ENCODE measurements at regions not wholly inside any gene's neighbourhood (a gene's known extent, or its start where the extent isn't known, plus 50 kb on each side); places are given as distances from the start of the nearest gene placed in this dataset.
"Not testable (repeated sequence)": the region's sequence is repeated elsewhere in the genome, so short reads cannot be mapped to it uniquely, and the experiment has no call there.

GRCh38 chr19:30265918-30266317 lies 106.3 kb upstream of the ZNF536 start:
- CTCF ChIA-PET, result interaction anchor here (0.6 to 1.1 kb wide), 3 partner anchors 11 to 710 kb away, joined by 3 to 4 read pairs (median 4); no protein-coding TSS in a partner anchor
- H3K36me3 ChIP-seq (ENCODE audit: control insufficient read depth in 2 of 2, insufficient read depth in 1 of 2, low read length in 2 of 2); H3K27ac ChIP-seq (ENCODE audit: extremely low read depth, low read depth, low read length); POLR2A ChIA-PET; H3K4me3 ChIP-seq (ENCODE audit: low read depth, low read length); H3K9me3 ChIP-seq (ENCODE audit: control insufficient read depth, insufficient read depth, low read depth, low read length): not testable (repeated sequence)
- TF ChIP-seq ZNF121 (tag by site-specific recombination; IDR thresholded peaks at IDR 0.05), result peak; percentile 94
- peaks cover 12% of the 10 kb centered on the region for H3K4me1 ChIP-seq (ENCODE audit: control insufficient read depth, insufficient read depth, low read length)

- no peaks in the 10 kb centered on the region; a peak in 1 of 3 replicates for H3K36me3 ChIP-seq (ENCODE audit: control insufficient read depth in 2 of 2, insufficient read depth in 1 of 2, low read length in 2 of 2)
- TF ChIP-seq ZNF19 (tag by site-specific recombination; IDR thresholded peaks at IDR 0.05; ENCODE audit: low read depth) (no peak), TSHZ1 (tag by site-specific recombination; IDR thresholded peaks at IDR 0.05; ENCODE audit: borderline replicate concordance) (no peak), GFI1B (tag by site-specific recombination; IDR thresholded peaks at IDR 0.05) (no peak), SP7 (tag by site-specific recombination; IDR thresholded peaks at IDR 0.05) (no peak), HOXD13 (CRISPR knock-in tag; IDR thresholded peaks at IDR 0.05; ENCODE audit: borderline replicate concordance) (no peak), ZNF280C (tag by site-specific recombination; IDR thresholded peaks at IDR 0.05) (no peak), ZNF580 (tag by site-specific recombination; IDR thresholded peaks at IDR 0.05) (no peak), ZNF670 (tag by site-specific recombination; IDR thresholded peaks at IDR 0.05; ENCODE audit: low read depth) (no peak), ZNF24 (tag by site-specific recombination; IDR thresholded peaks at IDR 0.05) (no peak), RBAK (tag by site-specific recombination; IDR thresholded peaks at IDR 0.05) (no peak), ZBTB17 (tag by site-specific recombination; IDR thresholded peaks at IDR 0.05) (no peak), KLF8 (tag by site-specific recombination; IDR thresholded peaks at IDR 0.05) (no peak), ZNF830 (tag by site-specific recombination; IDR thresholded peaks at IDR 0.05; ENCODE audit: low read depth) (no peak), ZNF350 (tag by site-specific recombination; IDR thresholded peaks at IDR 0.05) (no peak), ZNF48 (tag by site-specific recombination; IDR thresholded peaks at IDR 0.05) (no peak), PATZ1 (tag by site-specific recombination; IDR thresholded peaks at IDR 0.05) (no peak)
- H3K4me1 ChIP-seq (ENCODE audit: control insufficient read depth, insufficient read depth, low read length), result peaks cover 12% of the 10 kb centered on the region
- no peaks in the 10 kb centered on the region for H3K9me3 ChIP-seq (ENCODE audit: control insufficient read depth, insufficient read depth, low read depth, low read length)
- ChIA-PET CTCF (no interaction called here), POLR2A (no interaction called here)
- no peak overlapping the region for H3K27ac ChIP-seq (ENCODE audit: extremely low read depth, low read depth, low read length)
- no peak overlapping the region for H3K4me3 ChIP-seq (ENCODE audit: low read depth, low read length)
Measured at GRCh38 chr19:30266687-30267086, 105.5 kb upstream of the ZNF536 start.
